HG02759 (cell line): ENCODE measurements at regions not wholly inside any gene's neighbourhood (a gene's known extent, or its start where the extent isn't known, plus 50 kb on each side); places are given as distances from the start of the nearest gene placed in this dataset.

ENCODE experiments used
- ATAC-seq: cut with Tn5 transposase; IDR thresholded peaks from one replicate; pipeline ENCODE4 v1.9.1; 2021; ENCODE audit warnings: mild to moderate bottlenecking, moderate library complexity; ENCODE audit not compliant: unreplicated experiment

GRCh38 chr5:155193483-155194107 is 180.0 kb downstream of the KIF4B start:
- ATAC-seq, result no peak

GRCh38 chr5:155200608-155201007 is 187.1 kb downstream of the KIF4B start:
- ATAC-seq, result no peak

- no peak for ATAC-seq
Observed at GRCh38 chr5:155211764-155212163, 198.2 kb downstream of the KIF4B start.

GRCh38 chr5:155222393-155222792 is 208.8 kb downstream of the KIF4B start:
- no peak for ATAC-seq

- no peak for ATAC-seq
Observed at GRCh38 chr5:155229135-155229534, 215.6 kb downstream of the KIF4B start.

GRCh38 chr5:155239803-155240202 is 226.2 kb downstream of the KIF4B start:
- no peak for ATAC-seq

GRCh38 chr5:155250596-155250995 is 237.0 kb downstream of the KIF4B start:
- ATAC-seq, result no peak

GRCh38 chr5:155252025-155252424 is 238.5 kb downstream of the KIF4B start:
- ATAC-seq, result no peak

GRCh38 chr5:155252717-155253116 is 239.2 kb downstream of the KIF4B start:
- ATAC-seq, result no peak

GRCh38 chr5:155254399-155254798 is 240.8 kb downstream of the KIF4B start:
- ATAC-seq, result no peak

GRCh38 chr5:155258161-155258560 is 244.6 kb downstream of the KIF4B start:
- ATAC-seq, result no peak

- ATAC-seq, result no peak
Observed at GRCh38 chr5:155259648-155260047, 246.1 kb downstream of the KIF4B start.

- ATAC-seq, result no peak
Observed at GRCh38 chr5:155260798-155261197, 247.2 kb downstream of the KIF4B start.

GRCh38 chr5:155263381-155263780 is 249.8 kb downstream of the KIF4B start:
- no peak for ATAC-seq

GRCh38 chr5:155264809-155265208 is 251.3 kb downstream of the KIF4B start:
- no peak for ATAC-seq

- no peak for ATAC-seq
Observed at GRCh38 chr5:155268770-155269425, 255.3 kb downstream of the KIF4B start.

- ATAC-seq, result no peak
Observed at GRCh38 chr5:155270725-155271124, 257.2 kb downstream of the KIF4B start.

GRCh38 chr5:155274484-155274883 is 260.9 kb downstream of the KIF4B start:
- no peak for ATAC-seq

GRCh38 chr5:155275222-155275621 is 261.7 kb downstream of the KIF4B start:
- no peak for ATAC-seq

GRCh38 chr5:155276231-155276630 is 262.7 kb downstream of the KIF4B start:
- ATAC-seq, result no peak

GRCh38 chr5:155278532-155278931 is 265.0 kb downstream of the KIF4B start:
- ATAC-seq, result no peak

GRCh38 chr5:155282503-155283107 is 269.1 kb downstream of the KIF4B start:
- no peak for ATAC-seq
